SK-N-SH (cell line): ENCODE measurements at regions not wholly inside any gene's neighbourhood (a gene's known extent, or its start where the extent isn't known, plus 50 kb on each side); places are given as distances from the start of the nearest gene placed in this dataset.

Experiments
- small RNA-seq, 7 experiments: library from RNA; depleted of rRNA; stranded (forward); fragments of <200 nt; gene quantifications; one replicate each; pipeline ENCODE3, GENCODE V24; 2012

Small RNAs in the stretch of these regions (small RNA-seq; reads per million reads assigned to genes)
- 0 reads per million in 7 experiments for gene TRBV5-2
- 0 reads per million in 7 experiments for gene TRBV8-1
- 0 reads per million in 7 experiments for gene TRBV8-2
